ENCODE measurements at regions not wholly inside any gene's neighbourhood (a gene's known extent, or its start where the extent isn't known, plus 50 kb on each side); places are given as distances from the start of the nearest gene placed in this dataset.

- H3K36me3 ChIP-seq (ENCODE audit: low read depth): no peaks in the 10 kb centered on the region
- ATAC-seq (ENCODE audit: low read depth): no peak
Observed at GRCh38 chr10:61844116-61844822, 57.2 kb upstream of the ARID5B start.

GRCh38 chr10:61845196-61845949, 56.1 kb upstream of the ARID5B start:
- Histone ChIP-seq H3K4me1 (ENCODE audit: insufficient read depth, poor library complexity, severe bottlenecking) (peaks cover 8% of the 10 kb centered on the region), H3K36me3 (ENCODE audit: low read depth) (no peaks in the 10 kb centered on the region), H3K27me3 (ENCODE audit: insufficient read depth, poor library complexity, severe bottlenecking) (no peaks in the 10 kb centered on the region), H3K4me3 (ENCODE audit: severe bottlenecking) (no peak overlapping the region), H3K9me3 (ENCODE audit: severe bottlenecking) (no peaks in the 10 kb centered on the region), H3K27ac (ENCODE audit: poor library complexity, severe bottlenecking) (no peak overlapping the region)
- DNase-seq (ENCODE audit: low spot score) (no peak), ATAC-seq (ENCODE audit: low read depth) (no peak)
- no peak for TF ChIP-seq CTCF (IDR thresholded peaks at IDR 0.05; ENCODE audit: poor library complexity, severe bottlenecking)

More at GRCh38 chr10:61844116-61844822, 57.2 kb upstream of the ARID5B start:
- no peaks in the 10 kb centered on the region for H3K27me3 ChIP-seq (ENCODE audit: insufficient read depth, poor library complexity, severe bottlenecking)
- H3K4me3 ChIP-seq (ENCODE audit: severe bottlenecking): no peak overlapping the region
- H3K4me1 ChIP-seq (ENCODE audit: insufficient read depth, poor library complexity, severe bottlenecking): peaks cover 8% of the 10 kb centered on the region
- DNase-seq (ENCODE audit: low spot score): no peak
- TF ChIP-seq CTCF (IDR thresholded peaks at IDR 0.05; ENCODE audit: poor library complexity, severe bottlenecking): no peak
- no peak overlapping the region for H3K27ac ChIP-seq (ENCODE audit: poor library complexity, severe bottlenecking)
- H3K9me3 ChIP-seq (ENCODE audit: severe bottlenecking): no peaks in the 10 kb centered on the region

GRCh38 chr10:61845950-61846268, 55.6 kb upstream of the ARID5B start:
- no peak for ATAC-seq (ENCODE audit: low read depth)

GRCh38 chr10:61846370-61847031, 55.0 kb upstream of the ARID5B start:
- H3K27ac ChIP-seq (ENCODE audit: poor library complexity, severe bottlenecking): no peak overlapping the region
- H3K9me3 ChIP-seq (ENCODE audit: severe bottlenecking): no peaks in the 10 kb centered on the region
- peaks cover 8% of the 10 kb centered on the region for H3K4me1 ChIP-seq (ENCODE audit: insufficient read depth, poor library complexity, severe bottlenecking)
- no peaks in the 10 kb centered on the region for H3K27me3 ChIP-seq (ENCODE audit: insufficient read depth, poor library complexity, severe bottlenecking)
- H3K36me3 ChIP-seq (ENCODE audit: low read depth): no peaks in the 10 kb centered on the region
- DNase-seq (ENCODE audit: low spot score) (no peak), ATAC-seq (ENCODE audit: low read depth) (no peak)
- H3K4me3 ChIP-seq (ENCODE audit: severe bottlenecking): no peak overlapping the region
- no peak for TF ChIP-seq CTCF (IDR thresholded peaks at IDR 0.05; ENCODE audit: poor library complexity, severe bottlenecking)

More at GRCh38 chr10:61845950-61846268, 55.6 kb upstream of the ARID5B start:
- H3K36me3 ChIP-seq (ENCODE audit: low read depth): no peaks in the 10 kb centered on the region
- DNase-seq (ENCODE audit: low spot score): no peak
- no peaks in the 10 kb centered on the region for H3K27me3 ChIP-seq (ENCODE audit: insufficient read depth, poor library complexity, severe bottlenecking)
- peaks cover 8% of the 10 kb centered on the region for H3K4me1 ChIP-seq (ENCODE audit: insufficient read depth, poor library complexity, severe bottlenecking)
- H3K9me3 ChIP-seq (ENCODE audit: severe bottlenecking): no peaks in the 10 kb centered on the region
- no peak for TF ChIP-seq CTCF (IDR thresholded peaks at IDR 0.05; ENCODE audit: poor library complexity, severe bottlenecking)
- no peak overlapping the region for H3K4me3 ChIP-seq (ENCODE audit: severe bottlenecking)
- H3K27ac ChIP-seq (ENCODE audit: poor library complexity, severe bottlenecking): no peak overlapping the region

Measured in RWPE2 (cell line).